Astrocyte (in vitro differentiated cells and primary cell): ENCODE measurements at regions not wholly inside any gene's neighbourhood (a gene's known extent, or its start where the extent isn't known, plus 50 kb on each side); places are given as distances from the start of the nearest gene placed in this dataset.
A peak's percentile ranks its signal among the peaks of the same experiment; 100 is the strongest.

ENCODE experiments used
- DNase-seq: peaks from one replicate; pipeline ENCODE4 v3.0.0-alpha.2; 2010; ENCODE audit warnings: low read depth
- FAIRE-seq: peaks from 2 replicates; lab custom pipeline; 2011; peaks lifted over from hg19 to GRCh38; lab: Jason Lieb, UNC
- H2AFZ ChIP-seq: 2 replicates; pipeline ENCODE4 v1.6.0; 2012; ENCODE audit warnings: low read depth, low read length, inconsistent platforms
- H3K27ac ChIP-seq: 2 replicates; pipeline ENCODE4 v1.5.1; 2011; ENCODE audit warnings: low read depth, low read length, inconsistent platforms
- H3K27me3 ChIP-seq: 2 replicates; pipeline ENCODE4 v1.6.0; 2011; ENCODE audit warnings: low read length, inconsistent platforms; ENCODE audit not compliant: insufficient read depth
- H3K36me3 ChIP-seq: 2 replicates; pipeline ENCODE4 v1.5.1; 2011; ENCODE audit warnings: low read length, inconsistent platforms; ENCODE audit not compliant: insufficient read depth
- H3K4me1 ChIP-seq: 2 replicates; pipeline ENCODE4 v1.5.1; 2011; ENCODE audit warnings: low read length, inconsistent platforms; ENCODE audit not compliant: insufficient read depth
- H3K4me2 ChIP-seq: 2 replicates; pipeline ENCODE4 v1.6.0; 2012; ENCODE audit warnings: low read length, inconsistent platforms
- H3K4me3 ChIP-seq: 2 replicates; pipeline ENCODE4 v1.5.1; 2011; ENCODE audit warnings: low read depth, mild to moderate bottlenecking, low read length, inconsistent platforms; ENCODE audit not compliant: insufficient read depth
- H3K79me2 ChIP-seq: 2 replicates; pipeline ENCODE4 v1.6.0; 2012; ENCODE audit warnings: mild to moderate bottlenecking, low read length, inconsistent platforms; ENCODE audit not compliant: insufficient read depth
- H3K9ac ChIP-seq: 2 replicates; pipeline ENCODE4 v1.6.0; 2012; ENCODE audit warnings: mild to moderate bottlenecking, low read length, inconsistent platforms
- H3K9me3 ChIP-seq: 2 replicates; pipeline ENCODE4 v1.5.1; 2012; ENCODE audit warnings: low read depth, mild to moderate bottlenecking, low read length, inconsistent platforms; ENCODE audit not compliant: insufficient read depth
- H4K20me1 ChIP-seq: 2 replicates; pipeline ENCODE4 v1.6.0; 2012; ENCODE audit warnings: low read length, inconsistent platforms; ENCODE audit not compliant: insufficient read depth
- H3K27ac Mint-ChIP-seq: one replicate; pipeline ENCODE4 v1.8.0; 2021; ENCODE audit warnings: mild to moderate bottlenecking, mixed read lengths; ENCODE audit not compliant: unreplicated experiment
- H3K27me3 Mint-ChIP-seq: one replicate; pipeline ENCODE4 v1.8.0; 2021; ENCODE audit warnings: low read depth, mixed read lengths; ENCODE audit not compliant: unreplicated experiment
- H3K36me3 Mint-ChIP-seq: one replicate; pipeline ENCODE4 v1.8.0; 2021; ENCODE audit warnings: low read depth, mixed read lengths; ENCODE audit not compliant: unreplicated experiment
- H3K4me1 Mint-ChIP-seq: one replicate; pipeline ENCODE4 v1.8.0; 2021; ENCODE audit warnings: low read depth, mixed read lengths; ENCODE audit not compliant: unreplicated experiment
- H3K4me3 Mint-ChIP-seq: one replicate; pipeline ENCODE4 v1.8.0; 2021; ENCODE audit warnings: mild to moderate bottlenecking, moderate library complexity, mixed read lengths; ENCODE audit not compliant: unreplicated experiment
- H3K9me3 Mint-ChIP-seq: one replicate; pipeline ENCODE4 v1.8.0; 2021; ENCODE audit warnings: mild to moderate bottlenecking, mixed read lengths; ENCODE audit not compliant: unreplicated experiment
- EZH2 ChIP-seq: IDR thresholded peaks from 2 replicates; pipeline ENCODE4 v1.6.1; 2012; ENCODE audit warnings: mild to moderate bottlenecking, low read length, inconsistent platforms; ENCODE audit not compliant: insufficient read depth
- TF ChIP-seq, protein P1 (sequence below): IDR thresholded peaks from 2 replicates; pipeline ENCODE4 v1.5.1; 2011; ENCODE audit warnings: low read depth, mild to moderate bottlenecking, inconsistent platforms, low read length, moderate library complexity; ENCODE audit not compliant: insufficient read depth

DNA sequence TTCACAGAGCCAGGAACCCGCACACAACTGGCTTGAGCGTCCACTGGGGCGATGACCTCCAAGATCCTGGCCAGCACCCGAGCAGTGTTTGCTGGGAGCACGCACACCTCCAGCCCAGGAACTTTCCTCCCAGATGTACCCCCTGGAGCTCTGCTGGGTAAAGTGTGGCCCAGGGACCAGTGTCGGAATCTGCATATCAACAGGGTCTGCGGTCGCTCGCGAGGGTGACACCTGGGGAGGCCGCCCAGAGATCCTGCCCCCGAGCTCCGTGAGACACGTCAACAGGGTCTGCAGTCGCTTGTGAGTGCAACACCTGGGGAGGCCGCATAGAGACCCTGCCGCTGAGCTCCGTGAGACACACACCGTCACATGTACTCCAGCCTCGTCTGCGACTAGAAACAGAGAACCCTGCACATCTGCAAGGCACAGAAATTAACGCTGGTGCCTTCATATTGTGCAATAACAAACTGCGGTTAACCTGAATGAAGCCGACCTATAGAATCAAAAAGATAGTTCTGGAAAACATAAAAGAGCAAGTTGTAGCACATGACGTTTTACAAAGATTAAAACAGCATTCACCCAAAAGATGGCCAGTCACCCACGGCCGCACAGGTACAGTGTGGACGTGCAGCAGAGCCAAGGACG lies 172.4 kb downstream of the BRD1 start:
- no peaks in the 10 kb centered on the region for H4K20me1 ChIP-seq
- H3K9me3 ChIP-seq, result no peaks in the 10 kb centered on the region
- Mint-ChIP-seq H3K27ac (no peak overlapping the region), H3K4me3 (no peak overlapping the region), H3K36me3 (no peaks in the 10 kb centered on the region), H3K27me3 (peaks cover 7% of the 10 kb centered on the region), H3K4me1 (peaks cover 9% of the 10 kb centered on the region), H3K9me3 (no peaks in the 10 kb centered on the region)
- H3K27me3 ChIP-seq, result no peaks in the 10 kb centered on the region
- H3K36me3 ChIP-seq, result no peaks in the 10 kb centered on the region
- DNase-seq, result no peak
- no peak overlapping the region for H3K27ac ChIP-seq
- no peak overlapping the region for H3K9ac ChIP-seq
- H3K4me1 ChIP-seq, result no peaks in the 10 kb centered on the region
- no peak overlapping the region for H3K4me2 ChIP-seq
- no peak overlapping the region for H3K4me3 ChIP-seq
- H2AFZ ChIP-seq, result no peak overlapping the region
- TF ChIP-seq EZH2, result no peak
- TF ChIP-seq, protein P1, sequence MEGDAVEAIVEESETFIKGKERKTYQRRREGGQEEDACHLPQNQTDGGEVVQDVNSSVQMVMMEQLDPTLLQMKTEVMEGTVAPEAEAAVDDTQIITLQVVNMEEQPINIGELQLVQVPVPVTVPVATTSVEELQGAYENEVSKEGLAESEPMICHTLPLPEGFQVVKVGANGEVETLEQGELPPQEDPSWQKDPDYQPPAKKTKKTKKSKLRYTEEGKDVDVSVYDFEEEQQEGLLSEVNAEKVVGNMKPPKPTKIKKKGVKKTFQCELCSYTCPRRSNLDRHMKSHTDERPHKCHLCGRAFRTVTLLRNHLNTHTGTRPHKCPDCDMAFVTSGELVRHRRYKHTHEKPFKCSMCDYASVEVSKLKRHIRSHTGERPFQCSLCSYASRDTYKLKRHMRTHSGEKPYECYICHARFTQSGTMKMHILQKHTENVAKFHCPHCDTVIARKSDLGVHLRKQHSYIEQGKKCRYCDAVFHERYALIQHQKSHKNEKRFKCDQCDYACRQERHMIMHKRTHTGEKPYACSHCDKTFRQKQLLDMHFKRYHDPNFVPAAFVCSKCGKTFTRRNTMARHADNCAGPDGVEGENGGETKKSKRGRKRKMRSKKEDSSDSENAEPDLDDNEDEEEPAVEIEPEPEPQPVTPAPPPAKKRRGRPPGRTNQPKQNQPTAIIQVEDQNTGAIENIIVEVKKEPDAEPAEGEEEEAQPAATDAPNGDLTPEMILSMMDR, result no peak
- no peak for FAIRE-seq
- no peaks in the 10 kb centered on the region for H3K79me2 ChIP-seq

DNA sequence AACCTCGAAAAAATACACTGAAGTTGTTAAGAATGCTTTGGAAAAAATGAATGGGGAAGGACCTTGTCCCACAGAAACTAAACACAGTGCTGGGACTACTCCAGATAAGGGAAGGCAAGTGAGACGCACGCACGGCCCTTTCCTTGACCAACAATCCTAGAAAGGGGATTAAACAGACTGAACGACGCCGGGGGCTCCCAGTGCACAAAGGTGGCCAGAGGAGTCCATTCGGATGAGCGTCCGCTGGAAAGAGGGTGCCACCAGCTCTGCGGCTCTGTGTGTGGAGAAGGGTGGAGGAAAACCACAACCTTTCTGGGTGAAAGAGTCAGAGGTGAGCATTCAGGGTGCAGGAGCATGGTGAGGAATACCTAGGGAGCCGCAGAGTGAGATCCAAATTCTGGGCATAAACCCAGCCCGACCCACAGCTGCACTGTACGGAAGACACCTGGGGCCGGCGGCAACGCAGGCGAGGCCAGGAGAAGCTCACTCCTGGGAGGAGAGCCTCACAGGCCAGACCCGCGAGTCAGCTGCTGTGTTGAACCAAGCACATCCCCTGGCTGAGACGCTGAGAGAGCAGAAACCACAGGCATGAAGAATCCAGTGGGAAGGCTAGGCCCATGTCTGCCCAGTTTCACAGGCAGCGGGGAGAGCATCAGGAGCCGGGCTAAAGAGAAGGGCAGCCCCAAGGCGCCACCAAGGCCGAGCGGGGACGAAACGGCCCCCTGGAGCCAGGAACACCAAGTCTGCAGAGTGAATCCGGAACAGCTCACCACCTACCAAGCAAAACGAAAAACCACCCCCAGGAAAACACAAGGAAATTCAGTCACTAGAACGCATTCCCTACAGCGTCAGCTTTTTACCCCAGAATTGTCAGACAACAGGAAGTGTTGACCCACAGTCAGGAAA lies 177.1 kb downstream of the BRD1 start:
- no peaks in the 10 kb centered on the region for H3K79me2 ChIP-seq
- DNase-seq, result no peak
- no peak overlapping the region for H3K9ac ChIP-seq
- no peak overlapping the region for H2AFZ ChIP-seq
- H3K4me2 ChIP-seq, result no peak overlapping the region
- Mint-ChIP-seq H3K36me3 (no peaks in the 10 kb centered on the region), H3K27me3 (peaks cover 5% of the 10 kb centered on the region), H3K9me3 (no peaks in the 10 kb centered on the region), H3K27ac (peak overlapping the region; percentile 99), H3K4me1 (peaks cover 13% of the 10 kb centered on the region), H3K4me3 (no peak overlapping the region)
- no peaks in the 10 kb centered on the region for H4K20me1 ChIP-seq
- no peaks in the 10 kb centered on the region for H3K9me3 ChIP-seq
- no peaks in the 10 kb centered on the region for H3K4me1 ChIP-seq
- H3K4me3 ChIP-seq, result no peak overlapping the region
- TF ChIP-seq, protein P1, result no peak
- TF ChIP-seq EZH2, result no peak
- no peak overlapping the region for H3K27ac ChIP-seq
- no peaks in the 10 kb centered on the region for H3K27me3 ChIP-seq
- H3K36me3 ChIP-seq, result no peaks in the 10 kb centered on the region
- FAIRE-seq, result no peak
